HG02885 (cell line): ENCODE measurements at regions not wholly inside any gene's neighbourhood (a gene's known extent, or its start where the extent isn't known, plus 50 kb on each side); places are given as distances from the start of the nearest gene placed in this dataset.
"Not testable (repeated sequence)": the region's sequence is repeated elsewhere in the genome, so short reads cannot be mapped to it uniquely, and the experiment has no call there.

Experiments used
- ATAC-seq: cut with Tn5 transposase; IDR thresholded peaks from one replicate; pipeline ENCODE4 v1.9.1; 2021; ENCODE audit warnings: mild to moderate bottlenecking; ENCODE audit not compliant: unreplicated experiment, poor library complexity

DNA sequence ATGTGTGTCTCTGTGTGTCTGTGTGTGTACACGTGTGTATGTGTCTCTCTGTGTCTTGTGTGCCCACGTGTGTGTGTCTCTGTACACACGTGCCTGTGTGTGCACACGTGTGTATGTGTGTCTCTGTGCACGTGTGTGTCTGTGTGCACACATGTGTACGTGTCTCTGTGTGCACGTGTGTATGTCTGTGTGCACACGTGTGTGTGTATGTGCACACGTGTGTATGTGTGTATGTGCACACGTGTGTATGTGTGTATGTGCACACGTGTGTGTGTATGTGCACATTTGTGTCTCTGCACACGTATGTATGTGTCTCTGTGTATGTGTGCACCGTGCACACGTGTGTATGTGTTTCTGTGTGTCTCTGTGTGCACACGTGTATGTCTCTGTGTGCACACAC lies 248.7 kb upstream of the SHH start:
- ATAC-seq = no peak

GRCh38 chr7:156059369-156059768 lies 247.1 kb upstream of the SHH start:
- ATAC-seq = no peak

GRCh38 chr7:156058248-156058647 lies 246.0 kb upstream of the SHH start:
- ATAC-seq = no peak

DNA sequence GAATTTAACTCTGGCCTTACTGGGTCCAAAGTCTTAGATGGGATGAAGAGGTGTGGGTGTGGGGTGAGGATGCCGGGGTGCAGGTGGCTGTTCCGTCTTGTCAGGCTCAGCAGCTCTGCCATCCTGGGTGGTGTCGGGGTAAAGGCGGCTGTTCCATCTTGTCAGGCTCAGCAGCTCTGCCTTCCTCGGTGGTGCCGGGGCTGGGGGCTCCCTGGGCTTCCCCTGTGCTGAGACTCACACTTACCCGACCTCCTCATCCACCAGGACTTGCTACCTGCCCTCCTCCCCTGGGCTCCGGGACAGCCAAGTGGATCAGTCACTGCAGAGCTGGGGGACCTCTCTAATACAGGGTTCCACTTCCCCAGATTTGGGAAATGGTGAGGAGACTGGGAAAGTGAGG lies 244.3 kb upstream of the SHH start:
- ATAC-seq = no peak

- ATAC-seq = no peak
These were observed 243.1 kb upstream of the SHH start for GRCh38 chr7:156055206-156055822.

GRCh38 chr7:156051884-156052283 lies 239.6 kb upstream of the SHH start:
- no peak for ATAC-seq

DNA sequence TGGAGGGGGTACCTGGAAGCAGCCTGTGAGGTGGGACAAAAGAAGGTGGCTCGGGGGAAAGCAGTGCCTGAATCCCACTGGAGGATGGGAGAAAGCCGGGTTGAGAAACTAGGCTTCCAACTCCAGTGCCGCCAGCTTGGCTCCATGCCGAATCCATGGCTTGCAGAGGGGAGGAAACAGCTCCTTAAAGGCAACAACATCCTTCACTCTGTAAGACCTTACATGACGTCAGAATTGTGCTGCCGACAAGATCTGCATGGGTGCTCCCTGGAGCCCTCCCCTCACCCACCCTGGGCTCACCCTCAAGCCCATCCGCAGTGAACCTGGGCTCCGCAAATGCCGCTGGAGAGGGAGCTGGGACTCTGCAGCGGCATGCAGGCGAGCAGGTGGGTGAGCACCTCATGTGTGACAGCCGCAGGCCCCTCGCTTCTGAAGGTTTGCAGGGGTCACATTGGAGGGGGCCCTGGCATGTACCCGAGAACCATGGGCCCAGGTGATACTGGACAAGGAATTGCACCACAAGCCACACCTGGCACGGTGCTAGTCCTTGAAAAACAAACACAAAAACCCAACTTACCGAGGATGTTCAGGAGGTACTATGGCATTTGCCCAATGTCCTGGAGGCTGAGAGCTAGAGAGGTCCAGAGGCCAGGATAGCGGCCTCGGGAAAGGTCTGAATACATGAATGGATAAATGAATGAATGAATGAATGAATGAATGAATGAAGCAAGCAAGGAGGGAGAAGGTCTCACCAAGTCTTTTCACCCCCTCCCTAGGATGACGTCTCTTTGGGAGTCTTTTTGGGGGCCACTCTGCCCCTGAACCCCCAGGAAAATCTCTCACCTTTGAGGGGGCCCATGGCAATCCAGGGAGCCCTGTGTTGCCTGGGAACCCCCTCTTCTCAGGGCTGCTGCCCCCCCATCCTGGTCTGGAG lies 238.6 kb upstream of the SHH start:
- no peak for ATAC-seq

DNA sequence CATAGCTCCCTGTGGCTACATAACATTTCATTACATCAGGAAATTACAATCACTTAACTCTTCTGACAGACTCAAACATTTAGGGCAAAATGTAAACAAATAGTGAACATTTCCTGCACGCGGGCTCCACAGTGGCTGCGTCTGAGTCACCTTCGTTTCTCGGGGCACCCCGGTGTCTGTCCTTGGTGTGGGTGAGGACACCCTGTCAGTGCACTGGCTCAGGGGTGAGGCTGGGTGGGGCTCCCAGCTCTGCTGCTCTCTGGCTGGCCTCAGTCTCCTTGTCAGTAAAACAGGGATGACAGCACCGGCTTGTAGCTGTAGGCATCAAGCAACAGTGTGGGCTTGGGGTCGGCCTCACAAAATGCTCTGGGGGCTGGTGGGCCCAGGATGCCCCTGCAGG lies 237.1 kb upstream of the SHH start:
- no peak for ATAC-seq

DNA sequence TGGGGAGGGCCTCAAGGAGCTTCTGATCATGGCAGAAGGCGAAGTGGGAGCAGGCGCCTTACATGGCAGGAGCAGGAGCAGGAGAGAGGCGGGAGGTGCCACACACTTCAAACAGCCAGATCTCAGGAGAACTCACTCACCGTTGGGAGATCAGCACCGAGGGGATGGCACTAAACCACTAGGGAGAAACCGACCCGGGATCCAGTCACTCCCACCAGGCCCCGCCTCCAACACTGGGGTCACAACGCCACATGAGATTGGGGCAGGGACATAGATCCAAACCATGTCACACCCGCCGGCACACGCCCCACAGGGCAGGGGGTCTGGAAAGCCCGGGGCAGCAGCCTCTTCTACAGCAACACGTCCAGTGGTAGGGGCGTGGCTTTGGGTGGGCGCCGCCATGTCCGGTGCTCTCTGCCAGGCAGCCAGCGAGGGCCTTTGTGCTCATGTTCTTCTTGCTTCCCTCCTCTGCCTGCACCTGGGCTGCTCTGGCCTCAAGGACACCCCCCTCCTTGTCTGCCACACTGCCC lies 233.8 kb upstream of the SHH start:
- no peak for ATAC-seq

DNA sequence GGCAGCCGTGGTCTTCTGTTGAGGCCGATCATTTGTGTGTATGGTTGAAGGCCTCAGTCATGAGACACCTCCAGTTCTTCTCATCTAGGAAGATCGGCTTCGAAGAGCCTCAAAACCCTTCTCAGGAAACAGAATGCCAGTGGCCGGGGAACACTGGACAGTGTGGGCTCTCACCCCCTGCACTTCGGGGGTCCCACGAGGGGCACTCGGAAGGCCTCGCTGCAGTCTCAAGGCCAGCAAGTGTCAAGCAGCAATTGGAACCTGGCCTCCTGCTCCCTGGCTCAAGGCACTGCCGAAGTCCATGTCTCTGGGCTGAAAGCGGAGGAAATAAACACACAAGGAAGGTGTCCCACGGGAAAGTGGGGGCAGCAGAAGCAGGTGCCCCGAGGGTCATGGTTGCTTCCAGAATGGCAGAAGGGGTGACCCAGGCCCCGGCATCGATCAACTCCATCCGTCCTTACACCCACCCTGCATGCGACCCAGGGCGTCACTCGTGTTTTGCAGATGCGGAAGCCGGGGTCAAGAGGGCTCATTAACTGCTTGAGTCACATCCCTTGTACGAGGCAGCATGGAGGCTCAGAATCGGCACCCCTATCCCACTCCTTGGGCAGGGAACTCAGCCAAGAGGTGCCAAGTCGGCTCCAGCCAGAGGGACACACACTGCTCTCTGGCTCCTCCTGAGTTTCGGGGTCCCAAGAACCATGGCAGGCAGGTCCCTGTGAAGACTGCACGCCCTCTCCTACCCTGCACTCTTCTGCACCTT lies 231.3 kb upstream of the SHH start:
- ATAC-seq = no peak

DNA sequence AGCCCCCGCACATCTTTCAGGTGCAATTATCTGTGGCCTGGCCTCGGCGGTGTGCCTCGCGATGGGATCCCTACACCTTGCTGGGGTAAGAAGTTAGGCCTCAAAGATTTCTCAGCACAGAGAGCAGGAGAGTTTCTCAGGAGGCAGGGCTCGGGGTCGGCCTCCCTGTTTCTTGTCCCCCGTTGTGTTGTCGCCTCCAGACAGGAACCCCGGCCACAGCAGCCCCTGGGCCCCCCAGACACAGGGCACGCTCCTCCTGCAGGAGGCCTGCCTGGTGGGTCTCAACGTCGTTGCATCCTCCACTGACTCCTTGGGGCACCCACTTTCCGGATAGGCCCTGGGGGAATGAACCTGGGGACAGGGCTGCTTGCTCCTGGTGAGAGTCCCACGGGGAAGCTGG lies 229.1 kb upstream of the SHH start:
- ATAC-seq = no peak

DNA sequence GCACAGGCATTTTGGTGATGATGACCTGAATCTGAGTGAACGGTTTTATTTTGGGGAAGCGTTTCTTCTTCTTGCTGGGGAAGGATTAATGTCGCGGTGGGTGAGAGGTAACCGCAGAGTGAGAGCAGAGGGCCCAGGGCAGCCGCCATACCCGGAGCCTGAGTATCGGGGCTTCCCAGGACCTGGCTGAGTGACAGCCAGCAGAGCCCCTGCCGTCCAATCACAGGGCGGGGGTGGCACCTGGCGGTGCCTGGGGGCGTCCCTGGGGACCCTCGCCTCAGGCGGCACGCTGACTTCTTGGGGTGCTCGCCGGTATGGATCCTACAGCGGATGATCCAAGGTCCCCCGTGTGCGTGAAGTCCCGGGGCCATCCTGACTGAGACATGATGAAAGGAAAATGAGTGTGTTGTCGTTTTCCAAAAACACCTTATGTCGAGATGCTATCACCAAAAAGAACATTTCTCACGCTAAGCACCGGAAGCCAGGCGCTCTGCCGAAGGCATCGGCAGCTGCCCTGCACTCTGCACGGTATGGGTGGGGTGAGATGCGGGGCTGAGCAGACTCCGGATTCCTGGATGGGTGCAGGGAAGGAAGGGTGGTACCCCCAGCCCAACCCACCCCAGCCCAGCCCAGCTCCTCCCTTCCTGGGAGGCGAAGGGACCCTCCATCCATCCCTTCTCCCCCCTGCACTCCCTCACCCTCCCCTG lies 227.9 kb upstream of the SHH start:
- ATAC-seq = no peak

DNA sequence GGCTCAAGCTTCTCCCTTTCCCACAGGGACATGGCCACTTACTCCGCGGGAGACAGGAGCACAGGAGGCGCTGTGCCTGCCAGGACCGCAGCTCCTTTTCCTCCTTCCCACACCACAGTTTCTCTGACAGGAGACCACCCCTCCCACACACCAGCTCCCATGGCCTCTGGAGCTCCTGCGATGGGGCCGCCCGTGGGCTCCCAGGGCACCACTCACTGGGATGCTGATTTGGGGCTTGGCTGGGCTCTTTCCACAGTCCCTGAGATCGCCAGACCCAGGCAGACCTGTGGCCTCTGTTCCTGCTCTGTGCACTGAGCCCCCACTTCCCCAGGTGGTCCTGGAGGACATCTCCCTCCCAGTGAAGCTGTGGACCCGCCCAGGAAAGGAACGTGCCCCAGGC lies 226.9 kb upstream of the SHH start:
- no peak for ATAC-seq

DNA sequence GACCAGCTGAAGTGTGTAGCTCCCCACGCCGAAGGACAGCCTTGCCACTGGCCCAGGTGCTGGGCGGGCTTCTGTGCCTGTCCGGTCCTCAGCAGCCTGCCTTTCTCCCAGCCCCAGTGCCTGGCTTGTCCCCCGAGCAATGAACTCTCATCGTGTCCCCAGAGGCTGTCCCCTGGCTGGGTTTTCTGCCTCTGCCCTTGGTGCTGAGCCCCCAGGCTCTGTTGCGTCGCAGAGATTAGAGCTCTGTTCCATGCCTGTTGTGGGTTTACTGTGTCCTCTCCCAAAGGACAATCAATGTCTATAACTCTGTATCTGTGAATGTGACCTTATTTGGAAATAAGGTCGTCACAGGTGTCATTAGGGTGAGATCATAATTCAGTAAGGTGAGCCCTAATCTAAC lies 226.1 kb upstream of the SHH start:
- ATAC-seq = no peak

GRCh38 chr7:156036153-156036552 lies 223.9 kb upstream of the SHH start:
- no peak for ATAC-seq

DNA sequence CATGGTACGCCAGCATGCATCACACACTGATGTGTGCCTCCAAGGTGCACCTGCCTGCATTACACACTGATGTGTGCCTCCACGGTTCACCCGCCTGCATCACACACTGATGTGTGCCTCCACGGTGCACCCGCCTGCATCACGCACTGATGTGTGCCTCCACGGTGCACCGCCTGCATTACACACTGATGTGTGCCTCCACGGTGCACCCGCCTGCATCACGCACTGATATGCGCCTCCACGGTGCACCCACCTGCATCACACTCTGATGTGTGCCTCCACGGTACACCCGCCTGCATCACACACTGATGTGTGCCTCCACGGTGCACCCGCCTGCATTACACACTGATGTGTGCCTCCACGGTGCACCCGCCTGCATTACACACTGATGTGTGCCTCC lies 223.1 kb upstream of the SHH start:
- not testable (repeated sequence) for ATAC-seq

GRCh38 chr7:156034397-156034796 lies 222.1 kb upstream of the SHH start:
- ATAC-seq = peak; percentile 83

DNA sequence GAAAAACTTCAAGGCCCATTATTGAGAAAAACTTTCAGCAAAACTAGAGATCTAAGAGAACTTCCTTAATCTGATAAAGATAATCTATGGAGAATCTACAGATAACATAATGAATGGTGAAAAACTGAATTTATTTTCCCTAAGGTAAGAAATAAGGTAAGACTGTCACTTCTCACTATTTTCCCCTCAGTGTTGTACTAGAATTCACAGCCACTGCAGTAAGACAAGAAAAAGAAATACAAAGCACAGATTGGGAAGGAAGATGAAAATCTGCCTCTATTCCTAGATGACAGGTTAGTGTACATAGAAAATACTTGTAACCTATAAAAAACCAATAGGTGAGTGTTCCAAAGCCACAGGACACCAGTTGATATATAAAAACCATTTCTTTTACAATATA lies 220.7 kb upstream of the SHH start:
- ATAC-seq = no peak

DNA sequence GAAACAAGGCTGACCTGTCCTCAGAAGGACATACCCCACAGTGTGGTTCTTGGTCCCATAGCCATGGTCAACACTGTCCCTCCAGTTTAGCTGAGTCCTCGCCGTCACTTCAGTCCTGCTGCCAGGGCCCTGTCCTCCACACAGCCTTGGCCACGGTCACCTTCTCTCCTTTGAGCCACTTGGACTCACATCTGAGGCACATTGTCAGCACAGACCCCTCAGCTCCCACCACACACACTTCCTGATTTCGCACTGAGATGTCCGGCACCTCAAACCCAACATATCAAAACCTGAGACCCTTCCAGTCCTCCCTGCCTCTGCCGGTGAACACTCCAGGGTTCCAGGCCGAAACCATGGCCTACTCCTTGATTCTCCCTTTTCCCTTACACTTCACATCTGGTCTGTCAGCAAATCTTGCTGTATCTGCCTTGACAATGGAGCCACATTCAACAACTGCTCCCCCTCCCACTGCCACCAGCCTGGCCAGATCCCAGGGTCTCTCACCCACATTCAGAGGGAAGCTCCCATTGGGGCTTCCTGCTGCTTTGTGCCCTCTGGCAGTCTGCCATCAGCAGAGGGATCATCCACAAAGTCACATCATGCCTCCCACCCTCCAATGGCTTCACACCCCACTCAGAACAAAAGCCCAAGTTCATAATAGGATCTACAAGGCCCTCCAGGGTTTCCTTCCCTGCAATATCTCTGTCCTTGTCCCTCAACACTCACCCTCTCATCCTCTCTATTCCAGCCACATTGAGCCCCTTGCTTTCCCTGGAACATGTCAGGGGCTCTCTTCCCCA lies 219.6 kb upstream of the SHH start:
- no peak for ATAC-seq
